Skeletal muscle satellite cell (primary cell): ENCODE measurements at regions not wholly inside any gene's neighbourhood (a gene's known extent, or its start where the extent isn't known, plus 50 kb on each side); places are given as distances from the start of the nearest gene placed in this dataset.

ENCODE experiments used
- H3K27me3 ChIP-seq: 2 replicates; pipeline ENCODE4 v1.7.0; 2013; ENCODE audit warnings: low read length; ENCODE audit not compliant: control insufficient read depth, insufficient read depth
- H3K36me3 ChIP-seq: 2 replicates; pipeline ENCODE4 v1.7.0; 2013; ENCODE audit warnings: mild to moderate bottlenecking, control low read depth, low read length; ENCODE audit not compliant: insufficient read depth
- H3K4me1 ChIP-seq: 2 replicates; pipeline ENCODE4 v1.7.0; 2013; ENCODE audit warnings: low read length; ENCODE audit not compliant: control insufficient read depth, insufficient read depth
- H3K4me2 ChIP-seq: 2 replicates; pipeline ENCODE4 v1.7.0; 2013; ENCODE audit warnings: mild to moderate bottlenecking, low read length
- H3K4me3 ChIP-seq: 2 replicates; pipeline ENCODE4 v1.7.0; 2013; ENCODE audit warnings: low read length
- H3K9ac ChIP-seq: 2 replicates; pipeline ENCODE4 v1.7.0; 2013; ENCODE audit warnings: mild to moderate bottlenecking, low read depth, low read length, moderate library complexity
- H3K9me3 ChIP-seq: replicated peaks from 2 replicates; pipeline ENCODE4 v1.7.0; 2013; ENCODE audit warnings: mild to moderate bottlenecking, control low read depth, low read length

DNA sequence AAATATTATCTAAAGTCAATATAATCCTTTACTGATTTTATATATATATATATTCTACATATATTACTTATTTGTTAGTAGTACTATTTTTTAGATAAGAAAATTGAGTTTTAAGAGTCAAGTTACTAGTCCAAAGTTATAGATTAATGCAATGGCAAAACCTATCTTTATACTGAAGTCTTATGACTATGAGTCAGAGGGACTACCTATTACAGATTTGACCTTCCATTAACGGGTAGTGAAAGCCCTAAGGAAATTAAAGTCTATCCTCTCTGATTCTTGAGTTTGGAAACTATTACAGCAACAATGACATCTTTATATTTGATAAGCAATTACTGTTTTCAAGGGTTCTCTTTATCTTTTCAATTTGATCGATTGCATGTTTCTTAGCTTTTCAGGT lies 315.8 kb downstream of the CASP12 start:
- Histone ChIP-seq H3K9ac (no peak overlapping the region), H3K27me3 (no peaks in the 10 kb centered on the region), H3K4me2 (no peak overlapping the region), H3K36me3 (no peaks in the 10 kb centered on the region), H3K4me3 (no peak overlapping the region), H3K9me3 (no peaks in the 10 kb centered on the region), H3K4me1 (peaks cover 24% of the 10 kb centered on the region)

- H3K9me3 ChIP-seq = no peaks in the 10 kb centered on the region
- no peaks in the 10 kb centered on the region for H3K36me3 ChIP-seq
- peak overlapping the region; percentile 34 for H3K4me2 ChIP-seq
- H3K27me3 ChIP-seq = no peaks in the 10 kb centered on the region
- peaks cover 24% of the 10 kb centered on the region for H3K4me1 ChIP-seq
- peak overlapping the region; percentile 34 for H3K9ac ChIP-seq
- H3K4me3 ChIP-seq = no peak overlapping the region
Observed at GRCh38 chr11:104581246-104581980, 316.8 kb downstream of the CASP12 start.

DNA sequence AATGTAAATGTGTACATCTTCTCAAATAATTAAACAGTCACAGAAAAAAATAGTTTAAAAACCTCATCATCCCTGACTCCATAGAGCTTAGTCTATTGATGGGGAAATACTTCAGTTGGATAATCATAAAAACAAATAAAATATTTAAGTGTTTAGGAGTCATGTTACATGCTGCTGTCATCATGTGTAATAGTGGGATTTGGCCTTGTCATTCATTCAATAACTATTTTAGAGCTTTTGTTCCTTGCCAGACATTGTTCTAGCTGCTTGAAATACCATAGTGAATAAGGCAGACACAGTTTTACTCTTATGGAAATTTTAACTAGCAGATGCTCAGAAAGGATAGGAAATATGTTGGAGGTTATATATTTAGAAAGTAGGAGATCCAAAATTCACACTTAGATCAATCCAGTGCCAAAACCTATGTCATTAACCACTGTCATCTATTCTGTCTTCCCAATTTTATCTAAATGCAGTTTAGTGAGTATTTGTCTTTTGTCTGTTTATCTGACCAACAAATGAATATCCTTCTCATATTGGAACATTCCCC lies 324.7 kb downstream of the CASP12 start:
- Histone ChIP-seq H3K4me2 (peak overlapping the region; percentile 43), H3K4me3 (peak overlapping the region; percentile 12), H3K27me3 (no peaks in the 10 kb centered on the region), H3K36me3 (no peaks in the 10 kb centered on the region), H3K4me1 (peaks cover 40% of the 10 kb centered on the region), H3K9me3 (no peaks in the 10 kb centered on the region), H3K9ac (peak overlapping the region; percentile 69)

DNA sequence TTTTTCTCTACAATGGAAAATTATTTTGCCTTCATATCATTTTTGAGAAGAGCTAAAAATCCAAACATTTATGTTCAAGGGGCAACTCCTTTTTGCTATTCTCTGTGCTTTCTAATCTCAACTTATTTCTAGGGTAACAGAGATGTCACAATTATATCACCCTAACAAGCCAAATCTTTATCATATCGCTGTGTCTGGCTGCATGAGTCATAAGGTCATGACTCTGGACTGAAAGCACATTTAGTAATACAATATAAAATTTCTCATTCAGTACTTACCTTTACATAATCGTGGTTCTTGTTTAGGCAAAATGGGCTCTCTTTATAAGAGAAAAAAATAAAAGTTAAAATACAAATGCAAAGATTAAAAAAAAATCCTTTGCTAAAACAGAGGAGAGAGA lies 326.0 kb downstream of the CASP12 start:
- Histone ChIP-seq H3K27me3 (no peaks in the 10 kb centered on the region), H3K4me1 (peaks cover 40% of the 10 kb centered on the region), H3K9ac (peak overlapping the region; percentile 7), H3K4me2 (no peak overlapping the region), H3K9me3 (no peaks in the 10 kb centered on the region), H3K36me3 (no peaks in the 10 kb centered on the region), H3K4me3 (no peak overlapping the region)

GRCh38 chr11:104570078-104570701 lies 328.1 kb downstream of the CASP12 start:
- Histone ChIP-seq H3K4me3 (no peak overlapping the region), H3K4me1 (peaks cover 40% of the 10 kb centered on the region), H3K9me3 (no peaks in the 10 kb centered on the region), H3K4me2 (peak overlapping the region; percentile 1), H3K36me3 (no peaks in the 10 kb centered on the region), H3K9ac (no peak overlapping the region), H3K27me3 (no peaks in the 10 kb centered on the region)

GRCh38 chr11:104565583-104565961 lies 332.7 kb downstream of the CASP12 start:
- Histone ChIP-seq H3K9ac (no peak overlapping the region), H3K27me3 (no peaks in the 10 kb centered on the region), H3K4me1 (peaks cover 12% of the 10 kb centered on the region), H3K9me3 (no peaks in the 10 kb centered on the region), H3K36me3 (no peaks in the 10 kb centered on the region), H3K4me2 (no peak overlapping the region), H3K4me3 (no peak overlapping the region)

DNA sequence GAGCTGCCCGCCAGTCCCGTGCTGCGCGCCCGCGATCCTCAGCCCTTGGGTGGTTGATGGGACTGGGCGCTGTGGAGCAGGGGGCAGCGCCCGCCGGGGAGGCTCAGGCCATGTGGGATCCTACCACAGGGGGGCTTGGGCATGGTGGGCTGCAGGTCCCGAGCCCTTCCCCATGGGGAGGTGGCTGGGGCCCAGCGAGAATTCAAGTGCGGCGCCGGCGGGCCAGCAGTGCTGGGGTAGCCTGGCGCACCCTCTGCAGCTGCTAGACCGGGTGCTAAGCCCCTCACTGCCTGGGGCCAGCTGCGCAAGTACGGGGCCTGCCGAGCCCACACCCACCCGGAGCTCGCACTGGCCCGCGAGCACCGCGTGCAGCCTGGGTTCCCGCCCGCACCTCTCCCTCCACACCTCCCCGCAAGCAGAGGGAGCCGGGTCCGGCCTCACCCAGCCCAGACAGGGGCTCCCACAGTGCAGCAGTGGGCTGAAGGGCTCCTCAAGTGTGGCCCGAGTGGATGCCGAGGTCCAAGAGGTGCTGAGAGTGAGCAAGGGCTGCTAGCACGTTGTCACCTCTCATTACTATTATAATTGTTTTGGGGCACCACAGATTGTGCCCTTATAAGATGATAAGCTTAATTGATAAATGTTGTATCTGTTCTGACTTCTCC lies 333.2 kb downstream of the CASP12 start:
- H3K9me3 ChIP-seq = no peaks in the 10 kb centered on the region
- no peak overlapping the region for H3K4me2 ChIP-seq
- no peaks in the 10 kb centered on the region for H3K36me3 ChIP-seq
- no peak overlapping the region for H3K4me3 ChIP-seq
- no peaks in the 10 kb centered on the region for H3K27me3 ChIP-seq
- peaks cover 7% of the 10 kb centered on the region for H3K4me1 ChIP-seq
- H3K9ac ChIP-seq = no peak overlapping the region

DNA sequence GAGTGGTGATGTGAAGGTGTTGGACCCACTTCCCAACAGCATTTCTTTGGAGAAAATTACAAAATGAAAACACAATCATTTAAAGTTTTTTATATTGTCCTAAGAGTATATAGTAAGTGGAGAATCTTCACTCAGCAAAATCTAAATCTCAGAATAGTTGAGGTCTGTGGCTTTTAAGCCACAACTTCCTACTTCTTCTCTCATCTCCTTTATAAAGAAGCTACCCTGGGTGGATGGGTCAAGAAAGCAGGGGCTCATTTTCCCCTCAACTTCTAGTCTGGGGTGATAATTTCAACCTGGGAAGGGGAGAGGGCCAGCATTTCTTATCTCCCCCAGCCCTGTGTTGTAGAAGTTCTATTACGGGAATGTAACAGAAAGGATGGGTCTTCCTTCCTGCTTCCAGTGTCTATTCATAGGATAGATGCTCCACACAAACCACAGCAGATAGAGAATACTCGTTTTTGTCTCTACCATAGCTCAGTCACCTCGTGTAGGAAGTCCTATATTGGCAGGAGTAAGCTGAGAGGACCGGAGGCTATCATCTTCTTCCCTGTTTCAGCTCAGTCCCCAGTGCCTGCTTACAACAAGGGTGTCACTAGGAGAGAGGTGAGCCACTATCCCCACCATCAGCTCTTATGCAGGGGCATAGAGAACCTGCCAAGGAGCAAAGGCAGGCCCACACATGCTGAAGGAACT lies 341.5 kb downstream of the CASP12 start:
- no peaks in the 10 kb centered on the region for H3K27me3 ChIP-seq

DNA sequence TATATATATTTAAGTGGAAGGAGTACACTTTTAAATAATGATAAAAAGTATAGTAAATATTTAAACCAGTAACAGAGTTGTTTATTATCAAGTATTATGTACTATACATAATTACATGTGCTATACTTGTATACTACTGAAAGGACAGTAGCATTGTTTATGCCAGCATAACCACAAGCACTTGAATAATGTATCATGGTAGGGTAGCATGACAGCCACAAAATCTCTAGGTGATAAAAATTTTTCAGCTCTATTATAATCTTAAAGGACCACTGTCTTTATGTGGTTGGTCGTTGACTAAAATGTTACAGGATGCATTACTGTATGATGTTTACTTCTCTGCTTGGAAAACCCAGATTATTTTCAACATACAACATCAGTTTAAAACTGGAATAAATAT lies 349.2 kb downstream of the CASP12 start:
- Histone ChIP-seq H3K4me2 (no peak overlapping the region), H3K9ac (no peak overlapping the region), H3K4me1 (no peaks in the 10 kb centered on the region), H3K27me3 (no peaks in the 10 kb centered on the region), H3K9me3 (no peaks in the 10 kb centered on the region), H3K36me3 (no peaks in the 10 kb centered on the region), H3K4me3 (no peak overlapping the region)

More for the DNA sequence above, 341.5 kb downstream of the CASP12 start:
- H3K36me3 ChIP-seq = no peaks in the 10 kb centered on the region
- H3K9me3 ChIP-seq = no peaks in the 10 kb centered on the region
- no peak overlapping the region for H3K4me2 ChIP-seq
- no peaks in the 10 kb centered on the region for H3K4me1 ChIP-seq
- H3K4me3 ChIP-seq = no peak overlapping the region
- no peak overlapping the region for H3K9ac ChIP-seq

GRCh38 chr11:104547996-104548661 lies 350.1 kb downstream of the CASP12 start:
- no peak overlapping the region for H3K9ac ChIP-seq
- H3K27me3 ChIP-seq = no peaks in the 10 kb centered on the region
- no peak overlapping the region for H3K4me3 ChIP-seq
- no peaks in the 10 kb centered on the region for H3K9me3 ChIP-seq
- no peaks in the 10 kb centered on the region for H3K4me1 ChIP-seq
- H3K36me3 ChIP-seq = no peaks in the 10 kb centered on the region
- no peak overlapping the region for H3K4me2 ChIP-seq

DNA sequence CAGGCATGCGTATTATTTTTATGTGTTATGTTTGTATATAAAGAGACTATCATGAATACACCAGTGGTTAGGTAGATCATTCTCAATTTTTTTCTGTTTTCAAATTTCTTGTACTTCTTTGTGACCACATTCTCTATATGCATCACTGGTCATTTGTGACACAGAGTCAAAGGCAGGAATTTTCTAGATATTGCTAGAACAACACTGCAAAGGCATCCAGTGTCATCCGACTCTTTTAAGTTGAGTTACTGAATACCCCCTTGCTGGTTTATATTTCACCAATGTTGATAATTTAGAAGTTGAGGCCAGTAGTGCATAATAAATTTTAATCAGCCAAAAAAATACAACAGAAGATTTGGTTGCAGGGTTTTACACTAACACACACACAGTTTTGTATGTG lies 351.8 kb downstream of the CASP12 start:
- Histone ChIP-seq H3K4me1 (no peaks in the 10 kb centered on the region), H3K36me3 (no peaks in the 10 kb centered on the region), H3K9ac (no peak overlapping the region), H3K9me3 (no peaks in the 10 kb centered on the region), H3K4me3 (no peak overlapping the region), H3K27me3 (no peaks in the 10 kb centered on the region), H3K4me2 (no peak overlapping the region)
